ENCODE measurements at regions not wholly inside any gene's neighbourhood (a gene's known extent, or its start where the extent isn't known, plus 50 kb on each side); places are given as distances from the start of the nearest gene placed in this dataset.
"Not testable (repeated sequence)": the region's sequence is repeated elsewhere in the genome, so short reads cannot be mapped to it uniquely, and the experiment has no call there.

DNA sequence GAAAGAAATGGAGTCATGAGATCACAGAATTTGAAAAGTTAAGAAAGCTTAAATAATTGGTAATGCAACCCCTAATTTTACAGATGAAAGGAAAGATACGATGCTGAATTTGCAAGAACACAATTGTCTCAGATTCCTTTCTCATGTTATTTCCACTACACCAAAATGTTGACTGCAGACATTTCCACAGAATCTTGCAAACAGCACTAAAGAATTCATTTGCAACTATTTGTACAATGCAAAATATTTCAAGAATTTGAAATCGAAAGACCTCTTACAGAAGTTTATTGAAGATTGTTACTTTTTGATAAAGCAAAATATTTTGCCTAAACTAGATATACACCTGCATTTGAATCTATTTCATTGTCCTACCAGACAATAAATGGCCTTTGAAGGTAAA is 194.1 kb upstream of the KCNMB2 start:
- DNase-seq (ENCODE audit: insufficient read length) (no peak), FAIRE-seq (no peak)
- no peak for TF ChIP-seq TAF1 (IDR thresholded peaks at IDR 0.05; ENCODE audit: borderline replicate concordance, low read depth, low read length)
- no peak for TF ChIP-seq POLR2AphosphoS5 (IDR thresholded peaks at IDR 0.05; ENCODE audit: low read depth, low read length)

DNA sequence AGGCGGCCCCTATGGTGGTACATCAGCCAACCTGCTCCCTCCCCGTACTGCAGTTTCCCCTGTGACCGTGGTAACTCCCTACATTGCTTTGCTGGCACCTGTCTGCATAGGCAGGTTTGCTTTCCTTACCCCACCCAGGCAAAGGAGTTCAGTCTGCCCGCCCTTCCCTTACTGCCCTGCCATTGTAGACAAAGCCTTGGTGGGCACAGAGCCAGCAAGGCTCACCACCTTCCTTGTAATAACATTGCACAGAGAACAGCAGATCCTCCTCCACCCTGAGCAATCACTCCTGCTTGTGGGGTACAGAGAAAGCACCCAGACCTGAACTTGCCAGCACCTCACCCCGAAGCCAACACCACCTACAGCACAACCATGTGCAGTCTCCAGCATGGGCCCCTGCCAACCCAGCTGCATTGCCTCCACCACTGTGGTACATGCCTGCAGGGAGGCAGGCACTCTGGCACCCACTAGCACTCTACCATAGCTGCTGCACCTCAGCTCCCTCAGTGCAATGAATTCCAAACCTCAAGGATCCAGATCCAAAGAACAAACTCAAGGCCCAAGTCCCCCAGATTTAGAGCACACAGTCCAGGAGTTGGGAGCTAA is 192.7 kb upstream of the KCNMB2 start:
- no peak for TF ChIP-seq TAF1 (IDR thresholded peaks at IDR 0.05; ENCODE audit: borderline replicate concordance, low read depth, low read length)
- no peak for TF ChIP-seq POLR2A (IDR thresholded peaks at IDR 0.05; ENCODE audit: low read depth, low read length)
- no peak for TF ChIP-seq POLR2AphosphoS5 (IDR thresholded peaks at IDR 0.05; ENCODE audit: low read depth, low read length)
- no peak for FAIRE-seq
- DNase-seq (ENCODE audit: insufficient read length) = no peak

DNA sequence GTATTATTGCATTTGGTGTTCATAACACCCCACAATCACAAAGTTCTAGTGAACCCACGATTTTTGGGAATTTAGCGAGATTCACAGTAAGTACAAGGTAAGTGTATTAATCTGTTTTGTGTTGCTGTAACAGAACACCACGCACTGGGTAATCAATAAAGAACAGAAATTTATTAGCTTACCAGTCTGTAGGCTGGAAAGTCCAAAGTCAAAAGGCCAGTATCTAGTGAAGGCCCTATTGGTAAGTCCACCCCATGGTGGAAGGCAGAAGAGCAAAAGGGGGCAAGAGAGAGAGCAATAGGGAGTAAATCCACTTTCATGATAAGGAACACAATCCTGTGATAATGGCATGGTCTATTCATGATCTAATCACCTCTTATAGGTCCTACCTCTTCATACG is 190.3 kb upstream of the KCNMB2 start:
- no peak for FAIRE-seq
- TF ChIP-seq TAF1 (IDR thresholded peaks at IDR 0.05; ENCODE audit: borderline replicate concordance, low read depth, low read length) (no peak), POLR2A (IDR thresholded peaks at IDR 0.05; ENCODE audit: low read depth, low read length) (no peak), POLR2AphosphoS5 (IDR thresholded peaks at IDR 0.05; ENCODE audit: low read depth, low read length) (no peak)

DNA sequence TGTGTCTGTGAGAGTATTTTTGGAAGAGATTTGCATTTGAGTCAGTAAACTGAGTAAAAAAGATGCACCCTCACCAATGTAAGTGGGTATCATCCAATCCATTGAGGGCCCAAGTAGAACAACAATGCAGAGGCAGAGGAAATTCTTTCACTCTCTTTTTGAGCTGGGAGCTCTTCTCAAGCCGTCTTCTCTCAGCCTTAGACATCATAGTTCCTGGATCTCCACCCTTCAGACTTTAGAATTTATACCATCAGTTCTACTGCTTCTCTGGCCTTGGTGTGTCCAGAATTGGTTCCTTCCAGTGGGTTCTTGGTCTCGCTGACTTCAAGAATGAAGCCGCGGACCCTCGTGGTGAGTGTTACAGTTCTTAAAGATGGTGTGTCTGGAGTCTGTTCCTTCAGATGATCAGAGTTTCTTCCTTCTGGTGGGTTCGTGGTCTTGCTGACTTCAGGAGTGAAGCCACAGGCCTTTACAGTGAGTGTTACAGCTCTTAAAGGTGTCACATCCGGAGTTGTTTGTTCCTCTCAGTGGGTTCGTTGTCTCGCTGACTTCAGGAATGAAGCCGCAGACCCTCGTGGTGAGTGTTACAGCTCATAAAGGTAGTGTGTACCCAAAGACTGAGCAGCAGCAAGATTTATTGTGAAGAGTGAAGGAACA is 187.5 kb upstream of the KCNMB2 start:
- FAIRE-seq; DNase-seq (ENCODE audit: insufficient read length): not testable (repeated sequence)

More for the DNA sequence above, 190.3 kb upstream of the KCNMB2 start:
- DNase-seq (ENCODE audit: insufficient read length) = no peak

DNA sequence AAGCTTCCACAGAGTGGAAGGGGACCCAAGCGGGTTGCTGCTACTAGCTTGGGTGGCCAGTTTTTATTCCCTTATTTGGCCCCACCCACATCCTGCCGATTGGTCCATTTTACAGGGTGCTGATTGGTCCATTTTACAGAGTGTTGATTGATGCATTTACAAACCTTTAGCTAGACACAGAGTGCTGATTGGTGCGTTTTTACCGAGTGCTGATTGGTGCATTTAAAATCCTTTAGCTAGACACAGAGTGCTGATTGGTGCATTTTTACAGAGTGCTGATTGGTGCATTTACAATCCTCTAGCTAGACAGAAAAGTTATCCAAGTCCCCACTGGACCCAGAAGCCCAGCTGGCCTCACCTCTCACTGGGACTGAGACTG is 187.0 kb upstream of the KCNMB2 start:
- not testable (repeated sequence) for DNase-seq (ENCODE audit: insufficient read length); FAIRE-seq

DNA sequence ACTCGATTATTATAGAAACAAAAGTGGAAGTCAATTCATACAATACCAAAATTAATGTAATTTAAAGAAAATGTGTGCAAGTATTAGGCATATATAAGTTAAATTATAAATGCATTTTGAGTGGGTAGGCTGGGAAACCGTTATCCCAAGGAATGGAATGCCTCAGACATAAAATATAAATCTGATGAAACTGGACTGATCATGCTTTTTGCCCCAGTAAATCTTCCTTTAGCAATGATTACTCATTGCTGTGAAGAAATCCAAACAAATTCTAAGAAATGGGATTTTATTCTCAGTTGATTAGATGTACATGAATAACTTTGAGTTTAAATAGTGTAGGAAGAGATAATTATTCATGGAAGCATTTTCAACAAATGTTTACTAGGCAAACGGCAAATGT is 185.5 kb upstream of the KCNMB2 start:
- TF ChIP-seq POLR2A (IDR thresholded peaks at IDR 0.05; ENCODE audit: low read depth, low read length) = no peak
- TF ChIP-seq TAF1 (IDR thresholded peaks at IDR 0.05; ENCODE audit: borderline replicate concordance, low read depth, low read length) = no peak
- TF ChIP-seq POLR2AphosphoS5 (IDR thresholded peaks at IDR 0.05; ENCODE audit: low read depth, low read length) = no peak
- DNase-seq (ENCODE audit: insufficient read length) (no peak), FAIRE-seq (no peak)

DNA sequence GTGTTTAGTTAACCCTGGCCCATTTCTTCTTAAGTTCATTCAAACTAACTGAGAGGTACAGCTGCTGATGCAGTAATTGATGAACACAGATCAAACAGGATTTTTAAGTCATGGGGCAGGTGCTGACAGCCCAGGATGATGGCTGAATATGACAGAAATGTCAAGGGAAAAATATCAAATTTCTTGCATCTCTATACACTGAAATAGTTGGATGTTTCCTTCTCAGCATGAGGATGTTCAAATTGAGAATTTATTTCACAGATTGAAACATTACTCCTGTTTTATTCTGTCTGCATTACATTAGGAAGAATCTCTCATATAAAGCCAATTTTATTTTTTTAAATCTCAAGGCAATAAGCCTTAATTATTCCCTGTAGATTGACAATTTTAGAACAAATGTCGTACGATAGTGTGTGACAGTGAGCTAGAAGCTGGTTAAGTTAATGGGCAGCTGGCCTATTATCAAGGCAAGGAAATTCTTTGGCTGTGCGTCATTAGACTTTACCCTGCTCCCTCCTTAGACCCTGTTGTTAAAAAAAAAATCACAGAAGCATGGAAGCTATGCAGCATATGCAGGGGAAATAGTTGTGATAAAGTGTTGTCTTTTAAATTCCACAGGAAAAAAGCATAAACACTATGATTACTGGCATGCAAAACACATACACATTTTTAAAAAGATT is 183.8 kb upstream of the KCNMB2 start:
- TF ChIP-seq POLR2AphosphoS5 (IDR thresholded peaks at IDR 0.05; ENCODE audit: low read depth, low read length) (no peak), POLR2A (IDR thresholded peaks at IDR 0.05; ENCODE audit: low read depth, low read length) (no peak), TAF1 (IDR thresholded peaks at IDR 0.05; ENCODE audit: borderline replicate concordance, low read depth, low read length) (no peak)
- DNase-seq (ENCODE audit: insufficient read length) = no peak
- FAIRE-seq = peak; percentile 14

DNA sequence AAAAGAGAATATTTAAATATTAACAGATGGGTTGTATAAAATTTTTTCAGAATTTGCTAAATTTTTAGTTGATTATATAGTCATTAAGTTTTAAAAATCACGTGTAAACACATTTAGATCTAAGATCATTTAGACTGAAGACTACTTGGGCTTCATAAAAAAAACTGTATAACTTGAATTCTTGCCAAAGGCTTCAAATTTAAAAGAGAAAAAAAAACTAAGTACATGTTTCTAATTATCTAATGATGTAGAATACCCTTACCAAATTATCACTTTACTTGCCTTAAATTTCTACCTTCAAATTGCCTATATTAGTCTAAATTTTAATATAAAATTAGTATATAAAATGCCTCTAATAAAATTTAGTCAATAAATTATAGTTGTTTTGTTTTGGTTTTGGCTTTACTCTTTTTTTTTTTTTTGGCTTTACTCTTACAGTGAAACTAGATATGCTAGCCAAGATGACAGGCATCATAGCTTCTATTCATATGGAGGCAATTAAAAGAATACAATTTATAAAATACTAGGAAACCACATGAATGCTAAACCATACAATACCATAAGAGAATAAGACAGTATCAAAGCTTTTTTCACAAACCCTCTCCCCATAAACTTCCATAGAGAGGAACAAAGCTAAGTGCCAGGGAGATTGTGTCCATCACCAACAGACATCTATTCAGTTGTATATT is 183.1 kb upstream of the KCNMB2 start:
- TF ChIP-seq POLR2AphosphoS5 (IDR thresholded peaks at IDR 0.05; ENCODE audit: low read depth, low read length) (no peak), POLR2A (IDR thresholded peaks at IDR 0.05; ENCODE audit: low read depth, low read length) (no peak)
- DNase-seq (ENCODE audit: insufficient read length) = no peak

DNA sequence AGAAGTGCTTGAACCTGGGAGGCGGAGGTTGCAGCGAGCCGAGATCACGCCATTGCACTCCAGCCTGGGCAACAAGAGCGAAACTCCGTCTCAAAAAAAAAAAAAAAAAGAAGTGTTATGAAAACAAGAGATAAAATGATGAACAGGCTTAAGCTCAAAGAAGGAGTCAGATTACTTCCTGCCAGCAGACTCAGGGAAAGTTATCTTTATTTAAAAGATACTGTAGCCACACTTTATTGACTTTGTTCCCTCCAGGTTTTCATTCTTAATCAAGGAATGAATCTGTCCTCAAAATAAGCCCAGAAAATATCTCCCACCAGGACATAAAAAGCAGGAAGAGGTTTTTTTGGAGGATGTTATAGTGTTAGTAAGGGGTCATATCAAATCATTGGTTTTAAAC is 176.5 kb upstream of the KCNMB2 start:
- no peak for TF ChIP-seq TAF1 (IDR thresholded peaks at IDR 0.05; ENCODE audit: borderline replicate concordance, low read depth, low read length)
- no peak for TF ChIP-seq POLR2AphosphoS5 (IDR thresholded peaks at IDR 0.05; ENCODE audit: low read depth, low read length)
- TF ChIP-seq POLR2A (IDR thresholded peaks at IDR 0.05; ENCODE audit: low read depth, low read length) = no peak
- FAIRE-seq (no peak), DNase-seq (ENCODE audit: insufficient read length) (no peak)

More for the DNA sequence above, 183.1 kb upstream of the KCNMB2 start:
- FAIRE-seq = no peak

DNA sequence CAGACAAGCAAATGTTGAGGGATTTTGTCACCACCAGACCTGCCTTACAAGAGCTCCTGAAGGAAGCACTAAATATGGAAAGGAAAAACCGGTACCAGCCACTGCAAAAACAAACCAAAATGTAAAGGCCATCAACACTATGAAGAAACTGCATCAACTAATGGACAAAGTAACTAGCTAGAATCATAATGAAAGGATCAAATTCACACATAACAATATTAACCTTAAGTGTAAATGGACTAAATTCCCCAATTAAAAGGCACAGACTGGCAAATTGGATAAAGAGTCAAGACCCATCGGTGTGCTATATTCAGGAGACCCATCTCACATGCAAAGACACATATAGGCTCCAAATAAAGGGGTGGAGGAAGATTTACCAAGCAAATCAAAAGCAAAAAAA is 173.2 kb upstream of the KCNMB2 start:
- DNase-seq (ENCODE audit: insufficient read length); FAIRE-seq: not testable (repeated sequence)

DNA sequence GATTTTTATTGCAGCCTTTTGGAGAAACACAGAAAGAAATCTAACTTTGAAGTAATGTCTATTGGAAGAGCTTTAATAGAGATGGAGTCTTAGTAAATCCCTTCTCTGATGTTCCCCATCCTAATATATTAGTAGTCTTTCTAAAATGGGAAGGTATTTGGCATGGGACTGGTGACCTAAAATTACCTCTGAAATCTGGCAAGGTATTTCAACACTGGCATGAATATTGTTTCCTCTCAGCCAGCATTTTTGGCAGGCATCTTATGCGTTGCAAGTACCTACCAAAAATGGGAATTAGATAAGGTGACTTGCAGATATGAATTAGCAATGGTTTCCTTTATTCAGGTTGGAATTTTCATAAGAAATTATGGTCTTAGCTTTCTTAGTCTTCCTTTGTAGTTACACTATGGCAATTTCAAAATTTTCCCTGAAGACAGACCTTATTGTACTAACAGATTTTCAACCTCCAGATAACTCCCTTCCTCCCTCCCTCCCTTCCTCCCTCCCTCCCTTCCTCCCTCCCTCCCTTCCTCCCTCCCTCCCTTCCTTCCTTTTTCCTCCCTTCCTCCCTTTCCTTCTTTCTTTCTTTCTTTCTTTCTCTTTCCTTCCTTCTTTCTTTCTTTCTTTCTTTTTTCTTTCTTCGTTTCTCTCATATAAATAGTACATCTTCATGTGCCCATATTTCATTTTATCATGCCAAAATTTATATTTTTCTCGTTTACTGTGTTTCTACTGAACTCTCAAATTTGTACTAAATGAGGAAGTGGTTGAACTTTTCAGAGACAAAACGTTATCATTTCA is 168.2 kb upstream of the KCNMB2 start:
- TF ChIP-seq POLR2AphosphoS5 (IDR thresholded peaks at IDR 0.05; ENCODE audit: low read depth, low read length) = no peak
- no peak for TF ChIP-seq POLR2A (IDR thresholded peaks at IDR 0.05; ENCODE audit: low read depth, low read length)
- no peak for TF ChIP-seq TAF1 (IDR thresholded peaks at IDR 0.05; ENCODE audit: borderline replicate concordance, low read depth, low read length)
- FAIRE-seq (no peak), DNase-seq (ENCODE audit: insufficient read length) (no peak)

DNA sequence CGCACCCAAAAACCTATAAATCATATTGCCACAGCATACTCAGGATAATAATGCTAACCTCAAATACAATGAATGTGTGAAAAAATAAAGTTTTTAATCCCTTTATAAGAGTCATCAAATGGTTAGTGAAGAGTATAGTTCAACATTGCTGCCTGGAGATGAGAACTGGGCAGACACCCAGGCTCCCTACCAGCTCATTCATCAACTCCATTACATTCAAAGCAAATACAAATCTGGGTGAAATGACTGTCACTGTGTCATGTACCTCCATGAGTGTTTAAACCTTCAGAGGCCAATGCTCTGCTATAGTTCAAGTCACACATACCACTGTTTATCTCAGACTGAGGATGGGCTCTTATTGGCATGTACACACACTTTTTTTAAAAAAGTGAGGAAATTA is 167.2 kb upstream of the KCNMB2 start:
- no peak for TF ChIP-seq POLR2A (IDR thresholded peaks at IDR 0.05; ENCODE audit: low read depth, low read length)
- no peak for TF ChIP-seq TAF1 (IDR thresholded peaks at IDR 0.05; ENCODE audit: borderline replicate concordance, low read depth, low read length)
- no peak for TF ChIP-seq POLR2AphosphoS5 (IDR thresholded peaks at IDR 0.05; ENCODE audit: low read depth, low read length)
- FAIRE-seq = no peak

More for the DNA sequence above, 167.2 kb upstream of the KCNMB2 start:
- DNase-seq (ENCODE audit: insufficient read length) = no peak
